Thymus (tissue), 11 donors: ENCODE measurements at regions not wholly inside any gene's neighbourhood (a gene's known extent, or its start where the extent isn't known, plus 50 kb on each side); places are given as distances from the start of the nearest gene placed in this dataset.
"Not testable (repeated sequence)": the region's sequence is repeated elsewhere in the genome, so short reads cannot be mapped to it uniquely, and the experiment has no call there.

Source experiments
- DNase-seq, 9 donors: peaks; one replicate each; pipeline ENCODE4 v3.0.0-alpha.2; 2013; ENCODE audit warnings: low spot score in 9 of 9, low read depth in 6 of 9, missing footprints in 1 of 9
- H3K27ac ChIP-seq, 2 donors: one replicate each; pipeline ENCODE4 v1.5.1; 2013; ENCODE audit warnings: control low read depth in 1 of 2, low read depth in 1 of 2, low read length in 1 of 2, mild to moderate bottlenecking in 1 of 2, moderate library complexity in 1 of 2
- H3K27me3 ChIP-seq, 2 donors: one replicate each; pipeline ENCODE4 v1.5.1; 2013; ENCODE audit warnings: low read length in 1 of 2; ENCODE audit not compliant: control insufficient read depth in 2 of 2, insufficient read depth in 1 of 2
- H3K36me3 ChIP-seq, 2 donors: one replicate each; pipeline ENCODE4 v1.5.1; 2013; ENCODE audit warnings: low read length in 1 of 2, mild to moderate bottlenecking in 1 of 2, moderate library complexity in 1 of 2; ENCODE audit not compliant: control insufficient read depth in 2 of 2, insufficient read depth in 2 of 2
- H3K4me1 ChIP-seq, 2 donors: one replicate each; pipeline ENCODE4 v1.5.1; 2013; ENCODE audit warnings: low read length in 2 of 2; ENCODE audit not compliant: control insufficient read depth in 2 of 2, insufficient read depth in 2 of 2
- H3K4me3 ChIP-seq, 2 donors: one replicate each; pipeline ENCODE4 v1.5.1; 2013; ENCODE audit warnings: low read length in 2 of 2, control low read depth in 1 of 2, mild to moderate bottlenecking in 1 of 2
- H3K9me3 ChIP-seq, 2 donors: one replicate each; pipeline ENCODE4 v1.5.1; 2013; ENCODE audit warnings: low read length in 1 of 2, mild to moderate bottlenecking in 1 of 2; ENCODE audit not compliant: control insufficient read depth in 2 of 2, insufficient read depth in 1 of 2
- WGBS: extraction: QIAGEN DNeasy Blood & Tissue Kit; methylation state at CpG from one replicate; pipeline ENCODE4 v1.1.7; 2013; 5-methylcytosine and 5-hydroxymethylcytosine counted together
- donor health status: healthy.

DNA sequence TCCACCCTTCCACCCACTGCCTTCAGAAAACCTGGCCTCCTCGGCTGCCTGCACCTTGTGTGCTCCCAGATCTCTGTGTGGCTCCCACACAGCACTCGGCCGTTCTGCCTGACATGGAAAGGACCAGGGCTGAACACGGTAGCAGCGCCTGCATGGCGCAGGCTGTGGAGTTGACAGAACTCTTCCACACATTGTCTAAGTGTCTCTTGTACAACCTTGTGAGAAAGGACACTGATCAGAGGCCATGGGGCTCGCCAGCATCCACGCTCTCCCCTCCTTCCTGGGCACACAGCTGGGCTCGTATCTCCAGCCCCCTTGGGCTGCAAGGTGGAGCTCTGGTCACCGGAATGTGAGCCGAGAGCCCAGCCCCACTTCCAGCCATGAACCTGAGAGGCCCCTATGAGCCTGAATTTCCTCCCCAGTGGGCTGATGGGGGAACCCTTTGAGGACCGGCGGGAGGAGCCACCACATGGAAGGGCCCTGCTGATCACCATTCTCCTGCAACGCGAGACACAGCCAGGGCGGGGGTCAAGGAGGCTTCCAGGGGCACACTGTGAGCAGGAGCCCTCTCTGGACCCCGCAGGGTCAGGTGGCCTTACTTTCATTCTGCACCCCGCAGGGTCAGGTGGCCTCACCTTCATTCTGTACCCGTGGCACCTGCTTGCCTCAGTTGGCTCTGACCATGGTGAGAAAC, 314.2 kb upstream of the MYT1L start:
- DNase-seq, result no peak
- Histone ChIP-seq H3K4me3 (no peak overlapping the region), H3K9me3 (peaks cover 0 to 4% of the 10 kb centered on the region in 2 donors), H3K27me3 (no peaks in the 10 kb centered on the region), H3K4me1 (peaks cover 27 to 64% of the 10 kb centered on the region in 2 donors), H3K36me3 (no peaks in the 10 kb centered on the region), H3K27ac (peak overlapping the region; percentile 53 to 86)
- WGBS, result 96% methylated on average over 19 of the region's 19 CpGs

DNA sequence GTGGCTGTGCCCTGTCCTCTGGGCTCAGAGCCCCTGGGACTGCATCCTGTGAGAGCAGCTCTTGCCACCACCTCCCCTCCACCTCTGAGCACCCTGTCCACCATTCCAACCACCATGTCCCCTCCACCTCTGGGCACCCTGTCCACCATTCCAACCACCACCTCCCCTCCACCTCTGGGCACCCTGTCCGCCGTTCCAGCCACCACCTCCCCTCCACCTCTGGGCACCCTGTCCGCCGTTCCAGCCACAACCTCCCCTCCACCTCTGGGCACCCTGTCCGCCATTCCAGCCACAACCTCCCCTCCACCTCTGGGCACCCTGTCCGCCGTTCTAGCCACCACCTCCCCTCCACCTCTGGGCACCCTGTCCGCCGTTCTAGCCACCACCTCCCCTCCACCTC, 313.7 kb upstream of the MYT1L start:
- H3K9me3 ChIP-seq, H3K36me3 ChIP-seq, H3K27me3 ChIP-seq, H3K4me3 ChIP-seq, DNase-seq: not testable (repeated sequence)
- H3K4me1 ChIP-seq, result peaks cover 30 to 69% of the 10 kb centered on the region in 2 donors
- 87% methylated on average over 9 of the region's 9 CpGs for WGBS
- peak overlapping the region in 1 of 2 donors; percentile 15 for H3K27ac ChIP-seq

GRCh38 chr2:2644040-2644439, 313.0 kb upstream of the MYT1L start:
- Histone ChIP-seq H3K4me3 (no peak overlapping the region), H3K36me3 (no peaks in the 10 kb centered on the region), H3K4me1 (peaks cover 32 to 76% of the 10 kb centered on the region in 2 donors), H3K27ac (no peak overlapping the region), H3K27me3 (no peaks in the 10 kb centered on the region), H3K9me3 (peaks cover 0 to 4% of the 10 kb centered on the region in 2 donors)
- WGBS, result 100% methylated on average over 1 of the region's 1 CpG
- no peak for DNase-seq

DNA sequence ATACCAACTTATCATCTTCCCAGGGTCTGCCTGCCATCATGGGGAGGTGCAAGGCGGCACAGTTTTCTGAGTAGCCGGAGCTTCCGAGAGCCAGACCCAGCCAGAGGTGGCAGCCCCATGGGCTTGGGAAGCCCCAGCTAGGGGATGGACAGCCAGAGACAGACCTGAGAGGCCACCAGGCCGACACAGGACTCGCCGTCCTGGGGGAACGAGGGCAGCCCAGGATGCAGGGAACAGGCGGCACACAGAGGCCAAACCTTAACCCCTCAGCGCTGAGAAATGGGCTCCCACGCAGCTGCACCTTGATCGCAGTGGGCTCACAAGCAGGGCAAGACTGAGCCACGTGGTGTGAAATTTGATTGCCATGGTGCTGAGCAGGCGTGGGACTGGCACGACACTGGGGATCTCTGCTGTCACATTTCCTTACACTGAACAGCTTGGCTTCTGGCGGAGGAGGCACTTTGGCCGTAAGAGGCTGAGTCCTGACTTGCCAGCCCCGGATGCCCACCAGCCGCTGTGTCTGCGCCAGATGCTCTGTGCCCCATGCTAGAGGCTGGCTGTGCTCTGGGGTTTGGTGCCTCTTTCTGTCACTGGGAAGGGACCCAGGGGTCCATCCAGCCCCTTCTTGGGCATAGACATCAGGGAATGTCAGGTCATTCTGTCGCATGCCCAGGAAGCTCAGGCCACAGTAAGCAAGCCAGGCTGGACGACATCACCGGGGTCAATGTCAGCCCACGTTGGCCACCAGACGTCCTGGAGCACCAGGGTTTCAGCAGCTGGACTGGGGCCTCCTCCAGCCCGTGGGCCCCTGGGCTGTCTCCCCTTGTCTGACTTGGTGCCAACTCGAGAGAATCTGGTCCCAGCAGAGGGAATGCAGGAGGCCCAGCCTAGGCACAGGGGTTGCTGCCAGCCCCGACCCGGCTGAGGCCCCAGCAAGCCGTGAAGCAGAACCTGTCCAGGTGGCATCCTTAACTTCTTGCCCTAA, 312.1 kb upstream of the MYT1L start:
- H3K27me3 ChIP-seq, result no peaks in the 10 kb centered on the region
- H3K4me3 ChIP-seq, result no peak overlapping the region
- 96% methylated on average over 29 of the region's 29 CpGs for WGBS
- DNase-seq, result no peak
- H3K4me1 ChIP-seq, result peaks cover 32 to 81% of the 10 kb centered on the region in 2 donors
- no peak overlapping the region for H3K27ac ChIP-seq
- H3K9me3 ChIP-seq, result peaks cover 0 to 4% of the 10 kb centered on the region in 2 donors
- H3K36me3 ChIP-seq, result no peaks in the 10 kb centered on the region

DNA sequence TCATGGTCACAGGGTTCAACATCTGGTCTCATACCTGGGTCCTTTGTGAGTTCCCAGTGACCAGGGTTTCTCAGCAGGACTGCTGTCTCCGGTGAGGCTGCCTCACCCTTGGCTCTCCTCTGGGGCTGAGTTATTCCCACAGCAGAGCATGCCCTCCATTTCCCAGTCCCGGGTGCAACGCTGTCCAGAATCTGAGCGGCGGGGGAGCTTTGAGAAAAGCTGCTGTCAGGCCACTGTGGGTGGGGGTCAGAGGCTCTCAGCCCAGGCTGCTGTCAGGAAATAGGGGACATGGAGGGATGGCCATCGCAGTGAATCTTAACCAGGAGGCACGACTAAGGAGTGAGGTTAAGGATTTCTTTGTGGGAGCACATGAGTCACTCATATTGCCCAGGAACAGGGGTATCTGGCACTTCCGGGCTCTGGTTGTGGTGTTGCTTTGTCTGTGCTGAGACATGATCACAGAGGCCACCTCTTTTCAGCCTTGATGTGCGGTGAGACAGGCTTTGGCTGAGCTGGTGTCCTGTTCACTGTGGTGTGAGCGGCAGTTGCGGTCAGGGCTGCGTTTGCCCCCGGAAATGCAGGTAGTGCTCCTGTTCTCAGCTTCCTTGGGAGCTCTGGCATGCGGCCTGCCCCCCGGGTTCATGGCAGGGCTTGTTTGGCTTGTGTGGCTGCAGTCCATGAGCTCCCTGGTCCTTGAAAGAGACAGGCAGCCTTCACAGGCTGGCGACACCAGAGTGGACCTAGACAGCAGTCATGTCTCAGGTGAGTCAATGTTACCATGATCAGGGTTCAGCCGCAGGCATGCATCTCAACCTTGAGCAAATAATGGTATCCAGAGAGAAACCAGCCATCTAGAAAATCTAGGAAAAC, 310.7 kb upstream of the MYT1L start:
- Histone ChIP-seq H3K27me3 (no peaks in the 10 kb centered on the region), H3K4me3 (no peak overlapping the region), H3K9me3 (no peaks in the 10 kb centered on the region), H3K27ac (no peak overlapping the region), H3K36me3 (no peaks in the 10 kb centered on the region), H3K4me1 (peaks cover 25 to 67% of the 10 kb centered on the region in 2 donors)
- DNase-seq, result no peak
- WGBS, result 95% methylated on average over 17 of the region's 17 CpGs

GRCh38 chr2:2640818-2641217, 309.7 kb upstream of the MYT1L start:
- no peaks in the 10 kb centered on the region for H3K27me3 ChIP-seq
- H3K4me3 ChIP-seq, result no peak overlapping the region
- H3K9me3 ChIP-seq, result no peaks in the 10 kb centered on the region
- H3K27ac ChIP-seq, result no peak overlapping the region
- no peak for DNase-seq
- WGBS, result 92% methylated on average over 3 of the region's 3 CpGs
- no peaks in the 10 kb centered on the region for H3K36me3 ChIP-seq
- peaks cover 18 to 57% of the 10 kb centered on the region in 2 donors for H3K4me1 ChIP-seq

- Histone ChIP-seq H3K27me3 (no peaks in the 10 kb centered on the region), H3K4me1 (peaks cover 13 to 53% of the 10 kb centered on the region in 2 donors), H3K9me3 (no peaks in the 10 kb centered on the region), H3K36me3 (no peaks in the 10 kb centered on the region), H3K4me3 (no peak overlapping the region), H3K27ac (no peak overlapping the region)
- no peak for DNase-seq
- WGBS, result 98% methylated on average over 7 of the region's 7 CpGs
Observed at GRCh38 chr2:2640371-2640770, 309.3 kb upstream of the MYT1L start.

DNA sequence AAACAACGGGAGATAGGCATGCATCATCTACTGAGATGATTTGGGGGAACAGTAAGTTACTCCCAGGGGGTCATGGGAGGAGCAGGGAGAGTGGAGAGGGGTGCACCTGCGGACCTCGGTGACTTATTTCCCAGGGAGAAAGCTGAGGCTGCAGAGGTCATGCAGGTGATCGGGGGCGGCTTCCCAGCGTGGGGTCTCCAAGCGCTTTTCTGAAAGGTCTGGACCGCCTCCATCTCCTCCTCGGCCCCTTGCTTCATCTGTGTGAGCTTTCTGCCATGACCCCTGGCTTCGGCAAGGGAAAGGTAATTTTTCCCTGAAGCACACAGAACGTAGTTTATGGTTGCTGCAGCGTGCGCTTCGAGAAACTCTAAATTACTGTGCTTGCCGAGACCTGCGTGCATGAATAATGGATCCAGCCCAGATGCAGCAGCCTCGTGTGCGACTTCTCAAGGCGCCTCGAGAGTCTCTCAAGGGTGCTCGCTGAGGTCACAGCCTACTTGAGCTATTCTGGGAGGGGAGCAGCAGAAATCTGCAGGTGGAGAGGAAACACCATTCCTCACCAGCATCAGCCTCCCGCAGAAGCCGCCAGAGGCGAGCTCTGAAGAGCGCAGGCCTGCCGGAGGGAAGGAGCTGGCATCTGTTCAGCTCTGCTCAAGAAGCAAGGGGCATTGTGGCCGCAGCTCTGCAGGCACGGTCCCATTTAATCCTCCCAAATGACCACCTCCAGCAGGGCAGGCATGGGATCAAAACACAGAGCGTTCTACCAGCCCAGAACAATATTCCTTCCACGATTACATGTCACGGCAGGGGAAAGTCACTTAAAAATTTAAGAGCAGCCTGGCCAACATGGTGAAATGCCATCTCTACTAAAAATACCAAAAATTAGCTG, 308.4 kb upstream of the MYT1L start:
- Histone ChIP-seq H3K36me3 (no peaks in the 10 kb centered on the region), H3K4me1 (peaks cover 8 to 44% of the 10 kb centered on the region in 2 donors), H3K9me3 (no peaks in the 10 kb centered on the region), H3K27me3 (no peaks in the 10 kb centered on the region), H3K4me3 (no peak overlapping the region), H3K27ac (no peak overlapping the region)
- WGBS, result 77% methylated on average over 31 of the region's 31 CpGs
- peak in 7 of 9 donors; percentile 26 to 80 (median 54) for DNase-seq
